ENCODE measurements at regions not wholly inside any gene's neighbourhood (a gene's known extent, or its start where the extent isn't known, plus 50 kb on each side); places are given as distances from the start of the nearest gene placed in this dataset.

DNA sequence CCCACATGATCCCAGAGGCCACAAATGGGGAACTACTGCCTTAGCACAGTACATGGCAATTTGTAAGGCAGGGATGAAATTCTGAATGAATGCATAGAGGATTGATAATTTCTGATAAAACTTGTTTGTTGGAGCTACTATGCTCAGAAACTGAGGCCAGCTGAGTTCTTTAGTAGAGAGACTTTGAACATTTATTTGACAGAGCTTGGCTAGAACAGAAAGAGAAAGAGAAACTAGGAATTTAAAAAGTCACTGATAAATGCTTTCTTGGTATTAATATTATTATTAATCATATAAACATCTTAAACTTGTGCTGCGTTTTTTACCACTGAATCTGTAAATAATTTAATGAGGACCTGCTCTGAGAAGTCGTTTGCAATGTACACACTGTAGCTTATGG is 923.7 kb upstream of the CNTNAP5 start:
- TF ChIP-seq, protein P1, sequence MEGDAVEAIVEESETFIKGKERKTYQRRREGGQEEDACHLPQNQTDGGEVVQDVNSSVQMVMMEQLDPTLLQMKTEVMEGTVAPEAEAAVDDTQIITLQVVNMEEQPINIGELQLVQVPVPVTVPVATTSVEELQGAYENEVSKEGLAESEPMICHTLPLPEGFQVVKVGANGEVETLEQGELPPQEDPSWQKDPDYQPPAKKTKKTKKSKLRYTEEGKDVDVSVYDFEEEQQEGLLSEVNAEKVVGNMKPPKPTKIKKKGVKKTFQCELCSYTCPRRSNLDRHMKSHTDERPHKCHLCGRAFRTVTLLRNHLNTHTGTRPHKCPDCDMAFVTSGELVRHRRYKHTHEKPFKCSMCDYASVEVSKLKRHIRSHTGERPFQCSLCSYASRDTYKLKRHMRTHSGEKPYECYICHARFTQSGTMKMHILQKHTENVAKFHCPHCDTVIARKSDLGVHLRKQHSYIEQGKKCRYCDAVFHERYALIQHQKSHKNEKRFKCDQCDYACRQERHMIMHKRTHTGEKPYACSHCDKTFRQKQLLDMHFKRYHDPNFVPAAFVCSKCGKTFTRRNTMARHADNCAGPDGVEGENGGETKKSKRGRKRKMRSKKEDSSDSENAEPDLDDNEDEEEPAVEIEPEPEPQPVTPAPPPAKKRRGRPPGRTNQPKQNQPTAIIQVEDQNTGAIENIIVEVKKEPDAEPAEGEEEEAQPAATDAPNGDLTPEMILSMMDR (conservative IDR thresholded peaks at IDR 0.05): no peak
- H3K27ac ChIP-seq: no peak overlapping the region

DNA sequence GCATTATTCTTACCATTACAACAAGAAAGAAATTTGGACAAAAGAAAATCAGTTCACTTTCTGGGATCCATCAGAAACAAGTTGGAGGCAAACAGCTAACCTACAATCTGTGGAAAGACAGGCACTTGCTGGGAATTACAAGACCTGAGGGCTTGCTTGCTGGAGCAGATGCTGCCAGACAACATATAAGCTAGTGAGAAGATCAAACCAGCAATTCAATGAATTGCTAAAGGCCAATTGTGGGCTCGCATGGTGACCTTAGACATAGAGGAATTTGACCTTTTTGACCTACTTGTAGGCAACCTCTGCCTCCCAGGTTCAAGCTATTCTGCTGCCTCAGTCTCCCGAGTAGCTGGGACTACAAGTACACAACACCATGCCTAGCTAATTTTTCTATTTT is 921.2 kb upstream of the CNTNAP5 start:
- H3K27ac ChIP-seq: no peak overlapping the region
- TF ChIP-seq, protein P1 (conservative IDR thresholded peaks at IDR 0.05): no peak

DNA sequence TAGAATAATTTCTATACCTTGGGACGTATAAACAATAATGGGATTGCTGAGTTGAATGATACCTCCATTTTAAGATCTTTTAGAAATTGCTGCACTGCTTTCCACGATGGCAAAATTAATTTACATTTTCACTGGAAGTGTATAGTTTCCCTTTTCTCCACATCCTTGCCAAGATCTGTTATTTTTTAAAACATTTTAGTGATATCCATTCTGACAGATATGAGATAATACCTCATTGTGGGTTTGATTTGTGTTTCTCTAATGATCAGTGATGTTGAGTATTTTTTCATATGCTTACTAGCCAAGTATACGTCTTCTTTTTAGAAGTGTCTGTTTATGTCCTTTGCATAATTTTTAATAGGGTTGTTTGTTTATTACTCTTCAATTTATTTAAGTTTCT is 908.5 kb upstream of the CNTNAP5 start:
- no peak overlapping the region for H3K27ac ChIP-seq
- TF ChIP-seq, protein P1 (conservative IDR thresholded peaks at IDR 0.05): no peak

DNA sequence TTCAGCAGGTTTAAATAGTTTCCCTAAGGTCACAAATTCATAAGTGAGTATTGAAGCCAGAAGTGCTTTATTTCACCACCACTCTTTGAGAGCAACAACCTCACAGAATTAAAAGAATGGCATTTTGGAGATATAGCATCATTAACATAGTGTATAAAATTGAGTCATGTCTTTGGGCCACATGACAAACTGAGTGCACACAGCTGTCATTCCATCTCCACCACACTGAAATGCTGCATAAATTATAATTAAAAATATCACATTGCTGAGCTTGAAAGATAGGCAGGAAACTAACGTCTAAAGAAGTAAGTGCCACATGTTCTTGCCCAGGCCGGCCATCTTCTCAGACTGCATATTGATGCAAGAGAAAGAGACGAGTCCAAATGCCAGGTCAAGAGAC is 897.9 kb upstream of the CNTNAP5 start:
- TF ChIP-seq, protein P1 (conservative IDR thresholded peaks at IDR 0.05): no peak

DNA sequence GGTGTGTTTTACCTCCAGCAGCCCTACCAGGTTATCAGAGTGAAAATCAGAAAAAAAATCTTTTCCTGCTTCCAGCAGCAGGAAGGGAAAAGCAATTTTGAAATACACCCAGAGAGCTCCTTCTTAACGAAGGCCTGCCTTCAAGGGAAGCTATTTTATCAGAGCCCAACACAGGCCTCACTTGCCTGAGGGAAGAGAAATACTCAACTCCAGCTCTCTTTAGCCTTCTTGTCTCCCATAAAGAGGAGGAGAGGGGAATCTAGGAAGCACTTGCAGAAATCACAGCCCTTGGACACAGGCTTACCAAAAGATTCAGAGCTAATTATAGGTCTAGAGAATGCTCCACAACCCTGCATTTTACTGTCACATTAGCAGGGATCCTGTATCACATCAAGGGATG is 896.1 kb upstream of the CNTNAP5 start:
- TF ChIP-seq, protein P1 (conservative IDR thresholded peaks at IDR 0.05): no peak

More for the DNA sequence above, 897.9 kb upstream of the CNTNAP5 start:
- H3K27ac ChIP-seq: no peak overlapping the region

DNA sequence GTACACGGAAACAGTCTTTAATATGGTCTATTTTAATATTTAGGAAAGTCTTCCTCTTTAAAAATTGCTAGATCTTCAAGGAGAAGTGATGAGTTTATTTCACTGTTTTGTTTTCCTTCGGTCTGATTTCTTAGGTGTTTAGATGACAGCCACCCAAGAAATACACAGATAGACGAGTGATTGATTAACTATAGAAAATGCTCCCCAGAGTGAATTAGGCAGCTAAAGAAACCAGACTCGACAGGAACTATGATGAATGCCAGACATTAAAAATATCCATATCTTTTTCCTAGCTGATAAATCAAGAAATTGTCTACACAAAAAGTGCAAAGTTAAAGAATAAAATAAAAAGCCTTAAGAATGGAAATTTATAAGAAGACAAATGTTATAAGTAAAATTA is 888.7 kb upstream of the CNTNAP5 start:
- no peak overlapping the region for H3K27ac ChIP-seq
- TF ChIP-seq, protein P1 (conservative IDR thresholded peaks at IDR 0.05): no peak

More for the DNA sequence above, 896.1 kb upstream of the CNTNAP5 start:
- no peak overlapping the region for H3K27ac ChIP-seq

DNA sequence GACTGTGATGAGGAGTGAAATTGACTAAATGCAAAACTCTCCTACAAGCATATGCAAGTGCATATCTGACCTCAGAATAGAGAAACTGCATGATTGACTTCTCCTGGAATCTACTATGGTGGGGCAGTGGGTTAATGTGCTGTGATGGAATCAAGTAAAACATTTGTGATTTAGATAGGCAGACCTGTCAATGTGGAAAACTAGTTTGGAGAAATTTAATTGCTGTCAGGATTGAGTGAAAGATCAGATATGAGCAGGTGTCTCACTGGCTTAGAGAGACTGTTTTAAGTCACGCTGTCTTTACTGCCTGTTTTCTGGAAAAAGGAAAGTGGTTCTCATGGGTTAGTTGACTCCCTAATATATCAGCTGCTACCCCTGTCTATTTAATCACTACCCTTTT is 881.0 kb upstream of the CNTNAP5 start:
- H3K27ac ChIP-seq: no peak overlapping the region
- TF ChIP-seq, protein P1 (conservative IDR thresholded peaks at IDR 0.05): no peak

DNA sequence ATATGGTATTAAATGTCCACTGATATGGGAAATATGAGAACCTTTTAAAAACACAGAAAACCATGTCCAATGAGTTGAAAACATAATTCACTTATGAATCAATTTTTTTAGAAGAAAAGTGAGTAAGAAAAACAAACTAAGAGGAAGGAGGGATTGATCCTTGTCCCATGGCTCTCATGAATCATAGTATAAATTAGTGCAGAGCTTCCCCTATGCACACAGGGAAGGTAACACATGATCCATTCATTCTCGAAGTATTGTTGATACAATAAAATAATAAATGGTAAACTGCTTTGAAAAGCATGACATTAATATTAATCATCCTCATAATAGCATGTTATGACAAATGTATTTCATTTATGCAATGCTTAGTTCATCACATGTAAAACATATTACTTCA is 872.0 kb upstream of the CNTNAP5 start:
- TF ChIP-seq, protein P1 (conservative IDR thresholded peaks at IDR 0.05): no peak
- H3K27ac ChIP-seq: no peak overlapping the region

Data from VCaP (cell line).